ENCODE measurements at regions not wholly inside any gene's neighbourhood (a gene's known extent, or its start where the extent isn't known, plus 50 kb on each side); places are given as distances from the start of the nearest gene placed in this dataset.
A peak's percentile ranks its signal among the peaks of the same experiment; 100 is the strongest.

DNA sequence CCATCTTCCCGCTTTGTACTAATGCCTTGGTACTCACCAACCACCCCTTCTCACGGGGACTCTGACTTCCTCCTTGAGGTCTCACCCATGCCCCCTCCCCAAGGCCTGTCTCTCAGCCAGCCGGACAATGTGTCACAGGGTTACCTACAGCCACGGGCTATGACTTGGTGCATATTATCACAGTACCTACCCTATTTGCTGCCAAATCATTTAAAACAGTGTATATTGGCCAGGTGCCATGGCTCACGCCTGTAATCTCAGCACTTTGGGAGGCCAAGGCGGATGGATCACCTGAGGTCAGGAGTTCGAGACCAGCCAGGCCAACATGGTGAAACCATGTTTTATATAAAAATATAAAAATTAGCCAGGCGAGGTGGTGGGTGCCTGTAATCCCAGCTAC is 93.4 kb upstream of the TBL1XR1 start:
- Histone ChIP-seq H3K27me3 (no peaks in the 10 kb centered on the region), H3K36me3 (no peaks in the 10 kb centered on the region), H3K4me3 (no peak overlapping the region), H3K4me1 (ENCODE audit: low read depth) (peaks cover 7% of the 10 kb centered on the region), H3K9me3 (ENCODE audit: low read depth) (no peaks in the 10 kb centered on the region), H3K27ac (no peak overlapping the region)
- DNase-seq (ENCODE audit: low read depth in 1 of 2, low spot score in 1 of 2) = no peak
- TF ChIP-seq, protein P1, sequence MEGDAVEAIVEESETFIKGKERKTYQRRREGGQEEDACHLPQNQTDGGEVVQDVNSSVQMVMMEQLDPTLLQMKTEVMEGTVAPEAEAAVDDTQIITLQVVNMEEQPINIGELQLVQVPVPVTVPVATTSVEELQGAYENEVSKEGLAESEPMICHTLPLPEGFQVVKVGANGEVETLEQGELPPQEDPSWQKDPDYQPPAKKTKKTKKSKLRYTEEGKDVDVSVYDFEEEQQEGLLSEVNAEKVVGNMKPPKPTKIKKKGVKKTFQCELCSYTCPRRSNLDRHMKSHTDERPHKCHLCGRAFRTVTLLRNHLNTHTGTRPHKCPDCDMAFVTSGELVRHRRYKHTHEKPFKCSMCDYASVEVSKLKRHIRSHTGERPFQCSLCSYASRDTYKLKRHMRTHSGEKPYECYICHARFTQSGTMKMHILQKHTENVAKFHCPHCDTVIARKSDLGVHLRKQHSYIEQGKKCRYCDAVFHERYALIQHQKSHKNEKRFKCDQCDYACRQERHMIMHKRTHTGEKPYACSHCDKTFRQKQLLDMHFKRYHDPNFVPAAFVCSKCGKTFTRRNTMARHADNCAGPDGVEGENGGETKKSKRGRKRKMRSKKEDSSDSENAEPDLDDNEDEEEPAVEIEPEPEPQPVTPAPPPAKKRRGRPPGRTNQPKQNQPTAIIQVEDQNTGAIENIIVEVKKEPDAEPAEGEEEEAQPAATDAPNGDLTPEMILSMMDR (IDR thresholded peaks at IDR 0.05; ENCODE audit: low read depth, low read length) = no peak

DNA sequence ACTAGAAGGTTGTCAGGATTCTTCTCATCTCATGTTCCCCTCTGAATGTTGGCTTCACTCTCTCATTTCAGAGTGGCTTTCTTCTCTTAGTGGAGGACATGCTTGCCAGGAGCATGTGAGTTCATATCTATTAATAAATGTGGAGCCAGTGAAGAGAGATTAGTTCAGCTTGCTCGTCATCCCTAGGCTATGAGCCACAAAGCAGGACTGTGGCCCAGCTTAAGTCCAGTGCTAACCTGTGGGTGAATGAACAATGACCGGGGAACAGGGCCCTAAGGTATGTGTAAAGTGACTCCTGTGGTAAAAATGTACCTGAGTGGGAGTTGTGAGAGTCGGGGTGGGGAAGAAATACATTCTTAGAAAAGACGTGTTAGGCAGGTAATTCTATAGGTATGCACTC is 96.9 kb upstream of the TBL1XR1 start:
- Histone ChIP-seq H3K4me1 (ENCODE audit: low read depth) (peaks cover 7% of the 10 kb centered on the region), H3K27me3 (no peaks in the 10 kb centered on the region), H3K36me3 (no peaks in the 10 kb centered on the region), H3K4me3 (no peak overlapping the region), H3K9me3 (ENCODE audit: low read depth) (no peaks in the 10 kb centered on the region), H3K27ac (peak overlapping the region; percentile 57)
- DNase-seq (ENCODE audit: low read depth in 1 of 2, low spot score in 1 of 2) = peak; percentile 32 to 71
- TF ChIP-seq, protein P1 (IDR thresholded peaks at IDR 0.05; ENCODE audit: low read depth, low read length) = no peak

DNA sequence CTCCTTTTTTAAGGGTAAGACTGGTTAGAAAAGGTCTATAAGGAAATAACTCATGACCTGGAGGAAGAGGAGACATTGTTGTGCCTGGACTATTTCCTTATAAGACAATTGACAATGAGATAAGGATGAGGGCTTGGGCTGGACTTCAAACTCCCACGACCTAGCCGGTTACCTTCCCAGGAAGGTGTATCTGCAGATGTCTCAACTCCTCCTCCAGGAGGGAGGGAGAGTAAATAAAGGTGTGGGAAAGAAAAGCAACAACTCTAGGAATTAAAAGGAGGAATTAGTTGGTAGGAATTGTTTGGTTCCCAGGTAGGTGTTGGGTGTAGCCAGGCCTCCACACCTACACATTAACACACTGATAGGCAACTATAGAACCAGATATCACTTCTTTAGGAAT is 97.8 kb upstream of the TBL1XR1 start:
- Histone ChIP-seq H3K4me1 (ENCODE audit: low read depth) (peaks cover 7% of the 10 kb centered on the region), H3K27me3 (no peaks in the 10 kb centered on the region), H3K4me3 (no peak overlapping the region), H3K9me3 (ENCODE audit: low read depth) (no peaks in the 10 kb centered on the region), H3K27ac (no peak overlapping the region), H3K36me3 (no peaks in the 10 kb centered on the region)
- TF ChIP-seq, protein P1 (IDR thresholded peaks at IDR 0.05; ENCODE audit: low read depth, low read length) = no peak
- DNase-seq (ENCODE audit: low read depth in 1 of 2, low spot score in 1 of 2) = no peak

DNA sequence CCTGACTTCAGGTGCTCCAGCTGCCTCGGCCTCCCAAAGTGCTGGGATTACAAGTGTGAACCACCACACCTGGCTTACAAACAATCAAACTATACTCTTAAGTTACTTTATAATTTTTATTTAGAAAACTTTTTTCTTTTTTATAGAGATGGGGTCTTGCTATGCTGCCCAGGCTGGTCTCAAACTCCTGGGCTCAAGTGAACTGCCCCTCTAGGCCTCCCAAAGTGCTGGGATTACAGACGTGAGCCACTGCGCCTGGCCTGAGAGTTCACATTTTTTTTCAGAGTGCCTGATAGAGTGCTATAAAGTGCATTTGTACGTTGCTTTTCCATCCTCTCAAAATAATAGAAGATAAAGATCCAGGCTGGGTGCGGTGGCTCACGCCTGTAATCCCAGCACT is 102.0 kb upstream of the TBL1XR1 start:
- no peaks in the 10 kb centered on the region for H3K36me3 ChIP-seq
- no peaks in the 10 kb centered on the region for H3K4me1 ChIP-seq (ENCODE audit: low read depth)
- no peaks in the 10 kb centered on the region for H3K27me3 ChIP-seq
- H3K4me3 ChIP-seq = no peak overlapping the region
- no peak for DNase-seq (ENCODE audit: low read depth in 1 of 2, low spot score in 1 of 2)
- H3K9me3 ChIP-seq (ENCODE audit: low read depth) = no peaks in the 10 kb centered on the region
- no peak overlapping the region for H3K27ac ChIP-seq
- TF ChIP-seq, protein P1 (IDR thresholded peaks at IDR 0.05; ENCODE audit: low read depth, low read length) = no peak

DNA sequence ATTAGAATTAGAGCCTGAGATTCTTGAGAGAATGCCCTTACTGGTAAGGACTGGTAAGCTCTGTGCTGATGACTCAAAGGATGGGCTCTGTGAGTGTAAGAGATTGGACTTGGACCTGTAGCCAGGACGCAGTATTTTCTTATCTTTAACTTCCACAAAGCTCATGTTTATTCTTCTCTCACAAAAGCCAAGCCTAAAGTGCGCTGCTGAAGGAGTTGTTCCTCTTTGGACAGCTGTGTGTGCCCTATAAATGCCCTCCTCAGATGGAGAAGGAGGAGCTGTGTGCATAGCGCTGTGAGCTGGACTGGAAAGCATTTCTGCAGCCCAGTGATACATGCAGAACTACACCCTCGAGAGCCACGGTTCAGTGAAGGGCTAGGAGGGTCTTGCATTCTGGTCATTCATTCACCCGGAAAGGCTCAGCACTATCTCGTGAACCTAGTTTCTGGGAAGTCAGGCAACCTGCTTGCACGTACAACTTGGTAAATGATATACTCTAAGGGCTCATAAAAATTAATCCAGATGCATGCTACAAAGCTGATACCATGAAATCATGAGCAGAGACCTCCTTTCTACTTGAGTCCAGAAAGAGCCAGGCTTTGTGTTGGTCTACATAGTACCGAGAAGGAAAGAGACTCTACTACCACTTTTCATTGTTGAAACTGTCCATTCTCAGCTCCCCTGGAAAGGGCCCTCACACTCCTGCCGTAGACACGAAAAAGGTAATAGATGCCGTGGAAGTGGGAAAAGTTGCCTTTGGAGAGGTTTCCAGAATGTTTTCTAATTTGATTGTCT is 103.0 kb upstream of the TBL1XR1 start:
- no peaks in the 10 kb centered on the region for H3K36me3 ChIP-seq
- DNase-seq (ENCODE audit: low read depth in 1 of 2, low spot score in 1 of 2) = peak in 1 of 2 donors; percentile 64

More for the DNA sequence above, 103.0 kb upstream of the TBL1XR1 start:
- no peaks in the 10 kb centered on the region for H3K9me3 ChIP-seq (ENCODE audit: low read depth)
- H3K27ac ChIP-seq = no peak overlapping the region
- H3K4me1 ChIP-seq (ENCODE audit: low read depth) = no peaks in the 10 kb centered on the region
- TF ChIP-seq, protein P1 (IDR thresholded peaks at IDR 0.05; ENCODE audit: low read depth, low read length) = no peak
- no peaks in the 10 kb centered on the region for H3K27me3 ChIP-seq
- no peak overlapping the region for H3K4me3 ChIP-seq
